Aorta (tissue), 5 donors: ENCODE measurements at regions not wholly inside any gene's neighbourhood (a gene's known extent, or its start where the extent isn't known, plus 50 kb on each side); places are given as distances from the start of the nearest gene placed in this dataset.

Source experiments
- ATAC-seq: fragments of 200-7000 bp; cut with Tn5 transposase; one replicate; pipeline ENCODE4 v1.9.1; 2022; ENCODE audit warnings: moderate library complexity; ENCODE audit not compliant: low FRiP score
- DNase-seq, 2 donors: peaks; one replicate each; pipeline ENCODE4 v3.0.0-alpha.2; 2020
- H3K27ac ChIP-seq, 2 donors: one replicate each; pipeline ENCODE4 v1.5.1; 2013; ENCODE audit warnings: low read length in 2 of 2, mild to moderate bottlenecking in 2 of 2, moderate library complexity in 2 of 2, control low read depth in 1 of 2, inconsistent platforms in 1 of 2, low read depth in 1 of 2
- H3K27me3 ChIP-seq, 2 donors: one replicate each; pipeline ENCODE4 v1.6.1; 2013; ENCODE audit warnings: control low read depth in 1 of 2, low read length in 1 of 2, mild to moderate bottlenecking in 1 of 2, moderate library complexity in 1 of 2; ENCODE audit not compliant: insufficient read depth in 2 of 2, control insufficient read depth in 1 of 2
- H3K36me3 ChIP-seq, 2 donors: one replicate each; pipeline ENCODE4 v1.6.1; 2013; ENCODE audit warnings: control low read depth in 1 of 2, low read length in 1 of 2, mild to moderate bottlenecking in 1 of 2; ENCODE audit not compliant: insufficient read depth in 2 of 2, control insufficient read depth in 1 of 2
- H3K4me1 ChIP-seq, 2 donors: one replicate each; pipeline ENCODE4 v1.6.1; 2013; ENCODE audit warnings: low read length in 2 of 2, control low read depth in 1 of 2, mild to moderate bottlenecking in 1 of 2, moderate library complexity in 1 of 2; ENCODE audit not compliant: insufficient read depth in 2 of 2, control insufficient read depth in 1 of 2
- H3K4me3 ChIP-seq, 2 donors: one replicate each; pipeline ENCODE4 v1.5.1; 2013; ENCODE audit warnings: low read length in 2 of 2, control low read depth in 1 of 2, mild to moderate bottlenecking in 1 of 2
- H3K9me3 ChIP-seq: one replicate; pipeline ENCODE4 v1.6.1; 2013; ENCODE audit warnings: mild to moderate bottlenecking, low read length; ENCODE audit not compliant: control insufficient read depth
- WGBS, 2 donors: extraction: QIAGEN DNeasy Blood & Tissue Kit; methylation state at CpG; one replicate each; pipeline ENCODE4 v1.1.7; 2013; 5-methylcytosine and 5-hydroxymethylcytosine counted together
- intact Hi-C, 2 donors: fragments of 100-400 bp; cut with DNase I; formaldehyde crosslinking; loops; one replicate each; pipeline versions ENCODE4 v1.14.2 to v1.15.0; 2022
- donor health status: healthy with polysubstance abuse.
- donor health status: Bipolar disorder and iron deficiency.
- donor health status: DM: no; HTN: no; CAD: no.
- donor health status: DM: no; HTN: no; CAD: no.
- donor health status: DM: yes; HTN: yes; CAD: no.

GRCh38 chr12:91384806-91385205 lies 202.2 kb upstream of the DCN start:
- H3K36me3 ChIP-seq = no peaks in the 10 kb centered on the region
- intact Hi-C loops = loop anchor here (5.0 to 10.0 kb wide), 6 partner anchors 120 to 1267 kb away; partner anchors contain the start of gene BTG1 (in 1 of the 2)
- 93 to 95% methylated on average over 2 of the region's 2 CpGs for WGBS, 2 donors

GRCh38 chr12:91384366-91384765 lies 201.7 kb upstream of the DCN start:
- ATAC-seq (no peak), DNase-seq (no peak)
- H3K27me3 ChIP-seq = no peaks in the 10 kb centered on the region
- no peaks in the 10 kb centered on the region for H3K9me3 ChIP-seq
- no peak overlapping the region for H3K4me3 ChIP-seq
- H3K27ac ChIP-seq = no peak overlapping the region
- H3K4me1 ChIP-seq = no peaks in the 10 kb centered on the region
- H3K36me3 ChIP-seq = no peaks in the 10 kb centered on the region
- intact Hi-C loops = loop anchor here (5.0 to 10.0 kb wide), 6 partner anchors 120 to 1268 kb away; partner anchors contain the start of gene BTG1 (in 1 of the 2)
- 27 to 28% methylated on average over 1 of the region's 1 CpG for WGBS, 2 donors

More at GRCh38 chr12:91384806-91385205, 202.2 kb upstream of the DCN start:
- Histone ChIP-seq H3K9me3 (no peaks in the 10 kb centered on the region), H3K4me1 (no peaks in the 10 kb centered on the region), H3K27me3 (no peaks in the 10 kb centered on the region), H3K4me3 (no peak overlapping the region), H3K27ac (no peak overlapping the region)
- DNase-seq (no peak), ATAC-seq (no peak)

GRCh38 chr12:91383099-91383498 lies 200.5 kb upstream of the DCN start:
- H3K4me3 ChIP-seq = no peak overlapping the region
- WGBS, 2 donors = 83 to 87% methylated on average over 3 of the region's 3 CpGs
- no peaks in the 10 kb centered on the region for H3K9me3 ChIP-seq
- no peak overlapping the region for H3K27ac ChIP-seq
- no peaks in the 10 kb centered on the region for H3K36me3 ChIP-seq
- H3K4me1 ChIP-seq = no peaks in the 10 kb centered on the region
- H3K27me3 ChIP-seq = no peaks in the 10 kb centered on the region
- ATAC-seq (no peak), DNase-seq (no peak)
- intact Hi-C loops = loop anchor here (5.0 to 10.0 kb wide), 6 partner anchors 122 to 1269 kb away; partner anchors contain the start of gene BTG1 (in 1 of the 2)

- Histone ChIP-seq H3K9me3 (no peaks in the 10 kb centered on the region), H3K27ac (no peak overlapping the region), H3K27me3 (no peaks in the 10 kb centered on the region), H3K36me3 (no peaks in the 10 kb centered on the region), H3K4me3 (peak overlapping the region; percentile 72 to 83), H3K4me1 (no peaks in the 10 kb centered on the region)
- intact Hi-C loops = loop anchor here (5.0 to 10.0 kb wide), 6 partner anchors 123 to 1270 kb away; partner anchors contain the start of gene BTG1 (in 1 of the 2)
- peak; percentile 89 for ATAC-seq
- DNase-seq = peak; percentile 86 to 92
- WGBS, 2 donors = 4 to 6% methylated on average over 4 of the region's 4 CpGs
Measured at GRCh38 chr12:91382081-91382543, 199.5 kb upstream of the DCN start.

- intact Hi-C loops = loop anchor here (5.0 to 10.0 kb wide), 6 partner anchors 123 to 1271 kb away; partner anchors contain the start of gene BTG1 (in 1 of the 2)
- 3 to 5% methylated on average over 11 of the region's 11 CpGs for WGBS, 2 donors
- no peaks in the 10 kb centered on the region for H3K27me3 ChIP-seq
- H3K27ac ChIP-seq = no peak overlapping the region
- H3K9me3 ChIP-seq = no peaks in the 10 kb centered on the region
- ATAC-seq (peak; percentile 84), DNase-seq (peak in 1 of 2 donors; percentile 57)
- no peaks in the 10 kb centered on the region for H3K36me3 ChIP-seq
- peak overlapping the region; percentile 72 to 83 for H3K4me3 ChIP-seq
- no peaks in the 10 kb centered on the region for H3K4me1 ChIP-seq
Measured at GRCh38 chr12:91381309-91381804, 198.7 kb upstream of the DCN start.

- H3K27me3 ChIP-seq = no peaks in the 10 kb centered on the region
- H3K4me1 ChIP-seq = no peaks in the 10 kb centered on the region
- no peaks in the 10 kb centered on the region for H3K36me3 ChIP-seq
- H3K9me3 ChIP-seq = no peaks in the 10 kb centered on the region
- H3K27ac ChIP-seq = no peak overlapping the region
- ATAC-seq (no peak), DNase-seq (no peak)
- WGBS, 2 donors = 41 to 60% methylated on average over 5 of the region's 5 CpGs
- intact Hi-C loops = loop anchor here (5.0 to 10.0 kb wide), 6 partner anchors 124 to 1272 kb away; partner anchors contain the start of gene BTG1 (in 1 of the 2)
- no peak overlapping the region for H3K4me3 ChIP-seq
Measured at GRCh38 chr12:91380631-91381030, 198.0 kb upstream of the DCN start.

GRCh38 chr12:91379051-91379775 lies 196.6 kb upstream of the DCN start:
- Histone ChIP-seq H3K4me3 (no peak overlapping the region), H3K4me1 (no peaks in the 10 kb centered on the region), H3K27ac (no peak overlapping the region), H3K27me3 (no peaks in the 10 kb centered on the region), H3K36me3 (no peaks in the 10 kb centered on the region), H3K9me3 (no peaks in the 10 kb centered on the region)
- intact Hi-C loops = no loop called here
- ATAC-seq (no peak), DNase-seq (no peak)
- 69 to 74% methylated on average over 2 of the region's 2 CpGs for WGBS, 2 donors

- Histone ChIP-seq H3K36me3 (no peaks in the 10 kb centered on the region), H3K9me3 (no peaks in the 10 kb centered on the region), H3K4me1 (no peaks in the 10 kb centered on the region), H3K27me3 (no peaks in the 10 kb centered on the region), H3K27ac (no peak overlapping the region), H3K4me3 (no peak overlapping the region)
- no peak for ATAC-seq
- intact Hi-C loops = no loop called here
- WGBS, 2 donors = 68 to 72% methylated on average over 3 of the region's 3 CpGs
- DNase-seq = no peak
Measured at GRCh38 chr12:91377436-91377835, 194.8 kb upstream of the DCN start.
